ENCODE measurements at regions not wholly inside any gene's neighbourhood (a gene's known extent, or its start where the extent isn't known, plus 50 kb on each side); places are given as distances from the start of the nearest gene placed in this dataset.

DNA sequence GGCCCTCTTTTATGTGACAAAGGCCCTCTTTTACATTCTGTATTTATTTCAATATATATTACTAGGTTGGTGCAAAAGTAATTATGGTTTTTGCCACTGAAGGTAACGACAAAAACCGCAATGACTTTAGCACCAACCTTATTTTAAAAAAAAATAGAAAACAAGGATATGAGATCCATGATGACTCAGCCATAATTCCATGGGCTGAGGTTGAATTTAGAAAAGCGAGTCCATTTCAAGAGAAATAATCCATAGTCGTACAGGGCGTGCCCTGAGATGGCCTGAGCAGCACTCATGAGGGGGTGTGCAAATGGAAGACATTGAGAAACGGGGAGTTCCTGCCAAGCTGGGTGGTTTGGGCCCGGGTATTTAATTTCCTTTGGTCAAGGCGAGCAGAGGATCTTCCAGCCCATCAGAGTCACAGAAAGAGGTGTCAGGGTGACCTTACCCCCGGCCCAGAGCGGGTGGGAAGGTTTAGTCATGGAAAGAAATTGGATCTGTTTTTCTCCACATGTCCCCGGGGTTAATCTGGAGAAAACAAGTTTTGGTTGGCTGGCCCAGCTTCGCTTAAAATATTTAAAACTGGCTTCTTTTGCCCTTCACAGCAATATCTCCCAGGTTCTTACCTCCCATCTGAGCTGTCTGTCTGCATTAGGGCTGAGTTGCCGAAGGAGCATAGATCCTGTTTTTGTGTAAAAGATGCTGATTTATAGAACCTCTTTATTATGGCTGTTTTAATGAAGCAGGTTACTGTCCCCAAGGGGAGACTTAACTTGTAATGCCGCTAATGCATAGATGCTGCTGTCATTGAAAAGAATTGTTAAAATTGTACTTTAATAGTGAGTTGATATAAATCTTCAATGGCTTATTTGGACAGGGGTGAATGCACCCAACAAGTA is 255.6 kb downstream of the PREX1 start:
- no peak for DNase-seq (ENCODE audit: low read depth)

DNA sequence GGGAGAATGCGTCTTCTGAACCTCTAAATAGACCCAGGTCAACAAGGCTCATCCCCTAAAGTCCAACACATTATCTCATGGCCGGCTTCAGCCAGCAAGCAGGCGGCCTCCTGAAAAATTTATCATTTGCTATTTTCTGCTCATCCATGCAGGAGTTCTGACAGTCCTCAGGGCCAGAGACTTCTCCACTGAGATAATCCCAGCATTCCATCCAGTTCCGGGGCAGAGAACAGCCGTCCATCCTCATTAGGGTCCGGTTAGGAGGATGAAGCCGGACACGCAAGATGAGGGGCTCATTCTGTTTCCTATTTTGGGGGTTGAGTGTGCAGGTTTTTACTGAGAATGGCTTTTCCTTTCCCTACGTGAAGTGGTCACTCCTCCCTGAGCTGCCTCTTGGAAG is 258.1 kb downstream of the PREX1 start:
- no peak for DNase-seq (ENCODE audit: low read depth)

DNA sequence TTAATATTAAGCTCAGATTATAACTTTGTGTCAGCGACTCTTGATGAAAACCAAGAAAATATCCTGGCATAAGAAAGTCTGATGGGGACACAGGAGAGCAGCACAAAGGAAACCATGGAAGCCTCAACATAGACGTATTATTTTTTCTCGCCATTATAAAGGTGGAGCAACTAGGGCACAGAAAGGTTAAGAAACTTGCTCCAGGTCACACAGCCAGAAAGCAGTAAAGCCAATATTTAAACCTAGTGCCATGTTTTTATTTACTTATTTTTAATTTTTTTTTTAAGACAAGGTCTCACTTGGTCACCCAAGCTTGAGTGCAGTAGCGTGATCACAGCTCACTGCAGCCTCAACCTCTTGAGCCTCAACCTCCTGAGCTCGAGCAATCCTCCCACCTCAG is 259.3 kb downstream of the PREX1 start:
- DNase-seq (ENCODE audit: low read depth) = no peak

DNA sequence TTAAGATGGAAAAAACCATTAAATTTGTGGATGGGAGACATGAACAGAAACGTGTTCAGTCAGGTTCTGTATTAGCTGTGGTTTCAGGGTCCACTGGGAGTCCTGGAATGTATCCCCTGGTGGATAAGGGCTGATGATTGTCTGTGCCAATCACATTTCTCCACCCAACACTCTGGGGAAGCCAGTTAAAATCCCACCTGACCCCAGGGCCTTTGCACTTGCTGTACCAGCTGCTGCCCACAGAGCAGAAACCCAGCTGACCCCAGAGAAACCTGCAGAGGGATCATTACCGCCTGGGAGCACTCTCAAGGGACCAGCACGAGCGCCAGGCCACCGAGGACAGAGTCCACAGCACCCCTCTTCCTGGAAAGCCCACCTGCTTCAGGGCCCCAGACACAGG is 260.7 kb downstream of the PREX1 start:
- DNase-seq (ENCODE audit: low read depth) = no peak

DNA sequence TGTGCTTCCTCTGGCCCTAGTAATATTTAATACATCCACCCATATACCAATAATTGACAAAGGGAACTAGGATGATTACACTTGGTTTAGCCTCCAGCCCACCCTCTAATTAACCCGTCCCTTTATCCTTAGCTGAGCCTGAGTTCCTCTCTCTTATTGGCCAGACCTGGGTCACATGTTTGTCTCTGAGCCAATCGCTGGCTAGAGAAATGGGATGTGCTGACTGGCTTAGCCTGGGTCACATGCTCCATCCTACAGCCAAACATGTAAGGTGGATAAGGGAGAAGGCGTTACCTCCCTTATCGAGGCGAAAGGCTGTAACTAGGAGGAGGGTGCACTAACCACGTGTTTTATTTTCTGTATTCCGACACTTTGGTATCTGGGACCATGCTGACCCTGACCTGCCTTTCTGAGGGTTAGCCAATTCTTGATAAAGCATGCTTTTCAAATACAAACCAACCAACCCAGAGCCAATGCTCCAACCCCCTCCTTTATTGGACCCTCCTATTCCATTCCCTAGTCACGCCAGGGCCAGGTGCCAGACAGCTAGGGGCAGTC is 262.7 kb downstream of the PREX1 start:
- DNase-seq (ENCODE audit: low read depth) = no peak

DNA sequence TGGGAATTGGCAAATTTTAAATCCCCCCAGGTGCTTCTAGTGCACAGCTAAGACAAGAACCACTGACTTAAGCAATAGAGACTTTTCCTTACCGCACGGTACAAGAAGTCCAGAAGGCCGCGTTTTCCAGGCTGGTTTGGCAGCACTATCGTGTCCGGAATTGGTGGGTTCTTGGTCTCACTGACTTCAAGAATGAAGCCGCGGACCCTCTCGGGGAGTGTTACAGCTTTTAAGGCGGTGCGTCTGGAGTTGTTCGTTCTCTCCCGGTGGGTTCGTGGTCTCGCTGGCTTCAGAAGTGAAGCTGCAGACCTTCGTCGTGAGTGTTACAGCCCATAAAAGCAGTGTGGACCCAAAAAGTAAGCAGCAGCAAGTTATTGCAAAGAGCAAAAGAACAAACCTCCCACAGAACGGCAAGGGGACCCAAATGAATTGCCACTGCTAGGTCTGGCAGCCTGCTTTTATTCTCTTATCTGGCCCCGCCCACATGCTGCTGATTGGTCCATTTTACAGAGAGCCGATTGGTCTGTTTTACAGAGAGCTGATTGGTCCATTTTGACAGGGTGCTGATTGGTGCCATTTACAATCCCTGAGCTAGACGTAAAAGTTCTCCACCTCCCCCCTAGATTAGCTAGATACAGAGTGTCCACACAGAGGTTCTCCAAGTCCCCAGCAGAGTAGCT is 264.5 kb downstream of the PREX1 start:
- no peak for DNase-seq (ENCODE audit: low read depth)

DNA sequence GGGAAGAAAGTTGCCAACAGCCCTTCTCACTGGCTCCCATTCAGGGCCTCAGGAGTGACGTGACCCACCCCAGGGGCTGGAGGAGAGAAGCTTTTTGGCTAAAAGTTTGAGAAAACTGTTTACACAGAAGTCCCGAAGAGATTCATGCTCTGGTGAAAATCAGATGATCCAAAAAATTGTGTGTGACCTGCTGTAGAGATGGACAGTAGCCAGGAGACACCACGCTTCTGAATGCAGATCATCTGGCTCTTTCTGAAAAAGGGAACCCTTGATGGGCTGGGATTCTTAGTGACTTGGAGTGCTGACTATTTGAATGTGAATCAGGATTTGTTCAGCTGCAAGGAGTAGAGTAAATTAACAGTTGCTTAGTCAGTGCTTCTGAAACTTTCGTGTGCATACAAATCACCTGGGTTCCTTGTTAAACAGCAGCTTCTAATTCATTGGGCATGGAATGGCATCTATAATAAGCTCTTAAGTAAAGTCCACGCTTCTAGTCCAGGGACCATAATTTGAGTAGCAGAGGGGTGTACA is 265.1 kb downstream of the PREX1 start:
- DNase-seq (ENCODE audit: low read depth) = no peak

DNA sequence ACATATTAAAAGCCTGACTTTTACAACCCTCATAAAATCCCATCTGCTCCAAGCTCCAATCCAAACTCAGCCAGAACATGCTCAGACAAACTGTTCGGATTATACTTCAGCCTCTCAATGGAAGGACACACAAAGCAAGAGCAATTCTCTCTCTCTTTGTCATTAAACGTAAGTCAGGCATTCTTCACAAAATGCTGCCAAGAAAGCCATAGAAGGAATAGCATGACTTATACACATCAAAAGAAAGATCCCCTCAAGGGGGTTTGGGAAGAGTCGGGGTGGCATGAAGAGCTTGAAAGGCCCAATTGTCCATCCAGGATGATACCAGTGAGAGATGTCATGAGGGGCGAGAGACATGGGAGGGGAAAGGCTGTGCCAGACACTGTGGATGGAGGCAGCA is 268.9 kb downstream of the PREX1 start:
- no peak for DNase-seq (ENCODE audit: low read depth)

DNA sequence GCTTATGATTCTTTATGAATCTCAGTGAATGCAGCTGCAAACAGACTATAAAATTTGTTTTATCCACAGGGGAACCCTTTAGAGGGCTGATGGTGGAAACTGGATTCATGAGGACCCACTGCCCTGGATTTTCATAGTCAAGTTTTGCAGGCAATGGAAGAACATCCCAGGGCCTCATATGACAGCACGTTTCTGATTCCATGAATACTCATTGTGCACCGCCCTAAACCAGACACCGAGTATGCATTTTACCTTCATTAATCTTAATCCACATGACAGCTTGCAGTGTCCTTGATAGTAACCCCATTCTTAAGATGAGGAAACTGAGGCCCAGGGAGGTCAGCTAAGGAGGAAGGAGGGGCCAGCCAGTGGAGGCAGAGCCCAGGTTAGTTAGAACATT is 270.4 kb downstream of the PREX1 start:
- DNase-seq (ENCODE audit: low read depth) = no peak

DNA sequence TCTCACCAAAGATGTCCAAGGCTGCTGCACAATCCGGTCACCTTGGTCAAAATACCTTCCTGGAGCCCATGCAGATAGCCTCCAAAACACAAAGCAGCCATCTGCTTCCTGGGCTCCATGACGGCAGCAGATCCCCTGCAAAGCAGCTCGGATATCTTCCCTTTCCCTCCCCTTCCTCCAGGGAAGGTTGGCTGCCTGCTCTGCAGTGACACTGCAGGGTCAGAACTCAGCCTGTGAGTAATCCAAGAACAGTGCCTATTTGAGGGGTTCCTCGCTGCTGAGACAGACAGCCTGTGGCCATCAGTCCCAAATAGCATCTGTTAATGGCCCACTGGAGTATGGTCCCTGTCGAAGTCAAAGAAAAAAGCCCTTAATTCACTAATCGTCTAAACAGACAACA is 270.8 kb downstream of the PREX1 start:
- DNase-seq (ENCODE audit: low read depth) = no peak

DNA sequence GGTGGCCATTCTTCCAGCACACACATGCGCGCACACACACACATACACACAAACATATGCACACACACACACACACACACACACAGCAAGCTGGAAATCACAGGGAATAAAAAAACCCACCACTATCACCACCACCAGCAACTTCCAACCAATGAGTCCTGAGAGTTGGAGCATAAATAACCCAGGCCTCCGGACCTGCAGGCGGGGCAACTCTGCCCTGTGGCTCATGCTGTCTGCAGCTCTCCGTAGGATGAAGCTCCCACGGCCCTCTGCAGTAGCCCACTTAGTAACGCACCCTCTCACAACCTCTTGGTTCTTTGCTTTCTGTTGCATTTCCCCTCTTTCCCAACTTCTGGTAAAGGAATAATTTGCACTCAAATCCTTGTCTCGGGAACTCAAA is 275.2 kb downstream of the PREX1 start:
- no peak for DNase-seq (ENCODE audit: low read depth)

DNA sequence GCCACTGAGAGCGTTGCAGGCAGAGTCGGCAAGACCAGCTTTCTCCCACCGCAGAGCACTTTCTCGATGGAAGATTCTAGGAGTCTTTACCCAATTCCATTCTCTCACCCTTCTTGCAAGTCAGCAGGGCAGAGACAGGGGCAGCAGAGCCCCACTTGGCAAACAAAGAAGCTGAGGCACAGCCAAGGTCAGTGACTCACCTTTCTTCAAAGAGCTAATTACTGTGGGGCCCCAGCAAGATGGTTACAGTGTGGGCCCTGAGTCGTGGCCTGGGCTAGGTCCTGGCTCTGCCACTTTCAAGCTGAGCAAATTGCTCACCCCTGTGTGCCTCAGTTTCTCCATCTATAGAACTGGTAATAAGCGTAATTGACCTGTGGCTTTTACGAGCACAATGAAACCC is 277.0 kb downstream of the PREX1 start:
- no peak for DNase-seq (ENCODE audit: low read depth)

DNA sequence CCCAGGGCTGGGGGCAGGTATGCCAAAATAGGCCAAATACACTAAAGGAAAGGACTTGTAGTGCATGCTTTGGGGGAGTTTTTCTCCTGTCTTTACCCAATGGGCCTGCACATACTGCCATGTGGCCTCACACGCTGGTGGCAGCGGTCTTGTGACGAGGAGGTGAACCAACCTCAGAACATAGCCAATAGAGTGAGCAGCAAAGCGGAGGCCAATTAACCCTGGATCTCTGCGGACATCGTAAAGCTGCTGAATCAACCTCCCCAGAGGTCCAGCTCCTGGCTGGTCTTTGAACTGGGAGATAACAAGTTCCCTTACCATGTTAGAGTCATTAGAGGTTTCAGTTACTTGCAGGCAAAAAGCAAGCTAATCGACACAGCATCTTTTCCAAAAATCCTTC is 280.1 kb downstream of the PREX1 start:
- no peak for DNase-seq (ENCODE audit: low read depth)

DNA sequence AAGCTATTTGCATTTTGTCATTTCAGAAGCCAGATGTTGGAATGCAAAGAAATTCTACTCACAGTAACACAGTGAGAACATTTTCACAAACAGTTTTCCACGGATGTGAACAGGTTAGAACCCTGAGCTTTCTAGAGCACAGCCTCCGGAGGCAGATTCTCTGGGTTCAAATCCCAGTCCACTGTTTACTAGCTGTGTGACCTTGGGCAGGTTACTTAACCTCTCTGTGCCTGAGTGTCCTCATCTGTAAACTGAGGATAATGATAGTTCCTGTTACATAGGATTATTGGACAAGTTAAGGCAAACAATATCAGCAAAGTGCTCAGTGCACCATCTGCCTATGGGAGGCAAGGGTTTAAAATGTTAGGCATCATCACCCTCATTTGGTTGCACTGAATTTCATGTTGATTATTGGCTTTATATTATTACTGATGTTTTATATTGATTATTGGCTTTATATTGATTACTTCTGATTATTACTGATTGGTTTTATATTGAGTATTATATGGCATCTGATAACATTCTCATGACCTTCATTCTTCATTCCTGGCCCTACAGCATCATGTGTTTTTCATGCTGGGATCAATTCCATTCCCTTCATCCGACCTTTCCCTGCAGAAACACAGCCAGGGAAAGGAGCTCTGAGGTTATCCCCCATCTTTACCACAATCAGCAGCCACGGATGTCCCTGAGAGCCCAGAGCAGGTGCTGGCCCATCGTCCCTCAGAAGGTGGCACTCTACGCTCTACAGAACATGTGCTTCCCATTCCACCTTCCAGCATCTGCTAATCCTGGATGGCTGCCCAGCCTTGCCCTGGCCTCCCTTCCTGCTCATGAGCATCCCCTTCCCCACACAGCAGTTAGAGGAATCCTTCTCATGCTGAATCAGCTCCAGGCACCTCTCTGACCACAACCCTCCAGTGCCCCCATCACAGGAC is 283.1 kb downstream of the PREX1 start:
- no peak for DNase-seq (ENCODE audit: low read depth)

DNA sequence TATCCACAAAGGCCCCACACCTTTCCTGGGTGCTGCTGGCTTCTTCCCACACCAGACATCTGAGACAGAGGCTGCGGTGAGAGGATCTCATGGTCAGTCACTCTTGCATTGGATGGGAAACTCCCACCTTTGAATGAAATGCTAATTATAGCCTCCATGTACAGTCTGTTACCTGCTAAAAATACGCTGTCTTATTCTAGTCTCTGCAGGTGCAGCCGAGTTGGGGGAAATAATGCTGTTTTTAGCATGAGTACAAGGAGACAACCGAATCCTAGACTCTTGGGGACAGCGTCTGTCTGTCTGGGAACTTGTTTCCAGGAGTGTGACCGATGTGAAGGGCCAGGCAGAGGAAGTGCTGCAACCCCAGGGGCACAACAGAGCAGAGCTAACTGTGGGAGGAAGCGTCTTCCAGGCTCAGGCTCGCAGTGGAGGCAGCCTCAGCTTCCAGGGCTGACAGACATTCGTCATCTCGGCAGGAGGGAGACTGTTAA is 286.2 kb downstream of the PREX1 start:
- DNase-seq (ENCODE audit: low read depth) = no peak

DNA sequence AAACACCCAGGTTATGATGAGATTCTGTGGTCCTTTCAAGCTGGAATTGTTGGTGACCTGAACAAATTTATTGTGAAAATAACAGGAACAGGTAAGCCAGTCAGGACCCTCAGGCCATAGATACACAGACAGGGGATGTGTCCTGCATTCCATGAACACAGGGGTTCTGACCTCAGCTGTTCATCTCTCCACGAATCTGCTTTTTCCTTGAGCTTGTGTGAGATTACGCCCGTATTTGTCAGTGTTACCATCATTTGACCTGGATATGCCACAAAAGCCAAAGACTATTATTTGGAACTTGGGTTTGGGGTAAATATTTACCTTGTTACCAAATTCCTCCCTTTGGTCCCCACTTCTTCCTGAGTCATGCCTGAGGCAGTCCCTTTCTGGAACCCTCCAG is 288.9 kb downstream of the PREX1 start:
- DNase-seq (ENCODE audit: low read depth) = no peak

DNA sequence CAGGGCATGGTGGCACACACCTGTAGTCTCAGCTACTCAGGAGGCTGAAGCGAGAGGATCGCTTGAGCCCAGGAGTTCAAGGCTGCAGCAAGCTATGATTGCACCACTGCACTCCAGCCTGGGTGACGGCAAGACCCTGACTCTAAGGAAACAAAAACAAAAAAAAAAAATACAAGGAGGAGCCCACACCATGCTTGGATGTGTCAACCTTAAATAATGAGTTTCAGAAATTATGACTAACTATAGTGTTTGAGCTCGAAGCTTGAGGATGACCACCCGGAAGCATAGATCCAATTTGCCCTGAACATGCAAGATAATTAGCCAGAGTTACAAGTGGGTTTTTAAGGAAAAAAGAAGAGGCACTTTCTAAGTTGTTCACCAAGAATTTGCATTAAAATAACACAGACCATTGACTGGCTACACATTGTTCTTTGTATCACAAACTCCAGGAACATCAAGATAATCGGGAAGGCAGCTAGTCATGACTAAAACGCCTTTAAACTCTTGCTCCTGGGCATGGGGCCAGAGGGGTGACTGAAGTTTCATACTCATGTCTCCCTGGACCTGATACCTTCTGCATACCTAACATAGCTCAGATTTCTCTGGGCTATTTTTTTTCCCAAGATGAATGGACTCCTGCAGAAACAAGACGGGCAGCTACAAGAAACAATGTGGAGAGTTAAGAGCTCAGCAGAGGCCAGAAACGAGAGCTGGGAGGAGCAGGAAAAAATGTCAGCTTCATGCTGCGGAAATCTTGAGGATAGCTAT is 289.6 kb downstream of the PREX1 start:
- DNase-seq (ENCODE audit: low read depth) = peak; percentile 82

DNA sequence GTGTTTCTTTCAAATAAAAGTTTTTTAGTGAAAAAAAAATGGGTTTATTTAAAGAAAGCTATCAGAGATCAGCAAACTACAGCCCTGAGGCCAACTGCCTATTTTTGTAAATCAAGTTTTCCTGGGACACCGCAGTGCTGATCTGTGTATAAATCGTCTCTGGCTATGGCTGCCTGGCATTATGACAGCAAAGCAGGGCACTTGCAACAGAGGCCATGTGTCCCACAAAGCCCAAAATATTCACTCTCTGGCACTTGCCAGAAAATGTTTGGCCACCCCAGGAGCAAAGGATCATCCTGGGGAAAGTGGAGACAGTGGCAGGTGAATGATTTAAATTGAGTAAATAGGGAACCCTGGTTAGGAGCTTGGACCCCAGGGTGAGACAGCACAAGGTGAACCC is 291.6 kb downstream of the PREX1 start:
- no peak for DNase-seq (ENCODE audit: low read depth)

DNA sequence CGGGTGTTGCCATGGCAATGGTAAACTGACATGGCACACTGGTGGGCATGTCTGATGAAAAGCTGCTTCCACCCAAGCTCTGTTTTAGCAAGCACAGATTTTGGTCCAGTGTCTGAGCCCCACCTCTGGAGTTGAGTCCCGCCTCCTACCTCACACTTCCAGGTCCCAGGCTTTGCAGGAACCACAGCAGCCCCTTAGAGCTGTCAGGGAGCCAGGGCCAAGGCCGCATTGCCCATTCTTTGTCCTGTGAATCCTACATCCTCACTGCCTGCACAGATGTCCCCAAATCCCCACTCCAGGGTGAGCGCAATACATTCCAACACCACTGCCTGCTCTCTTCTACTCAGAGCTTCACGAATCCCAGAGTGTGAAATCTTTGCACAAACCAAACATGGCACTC is 292.2 kb downstream of the PREX1 start:
- no peak for DNase-seq (ENCODE audit: low read depth)

DNA sequence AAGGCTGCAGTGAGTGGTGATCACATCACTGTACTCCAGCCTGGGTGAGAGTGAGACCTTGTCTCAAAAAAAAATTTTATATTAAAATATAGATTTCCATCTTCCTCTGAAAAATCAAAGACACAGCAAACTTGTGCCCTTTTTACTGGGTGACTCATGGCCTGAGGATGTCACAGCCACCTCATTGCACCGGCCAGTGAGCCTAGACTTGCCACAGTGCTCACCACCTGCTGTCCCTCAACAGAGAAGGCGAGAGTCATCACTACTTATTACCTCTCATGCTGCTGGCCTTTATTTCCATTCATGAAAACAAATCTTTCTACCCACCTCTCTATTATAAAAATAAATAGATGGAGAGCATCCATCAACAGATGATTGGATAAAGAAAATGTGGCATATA is 295.8 kb downstream of the PREX1 start:
- no peak for DNase-seq (ENCODE audit: low read depth)

DNA sequence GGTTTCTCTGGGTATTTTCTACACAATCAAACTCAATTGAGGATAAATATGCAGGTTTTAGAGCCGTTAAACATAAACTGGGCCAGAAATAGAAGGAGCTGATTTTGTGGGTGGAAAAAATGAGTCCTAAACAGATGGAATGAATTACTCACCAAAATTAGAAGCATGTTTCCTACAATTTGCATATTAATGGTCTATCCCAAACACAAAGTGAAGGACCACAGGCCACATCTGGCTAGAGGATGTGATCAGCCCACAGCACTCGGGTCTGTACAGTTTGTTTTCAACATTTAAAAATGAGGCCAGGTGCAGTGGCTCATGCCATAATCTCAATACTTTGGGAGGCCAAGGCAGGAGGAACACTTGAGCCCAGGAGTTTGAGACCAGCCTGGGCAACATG is 296.3 kb downstream of the PREX1 start:
- DNase-seq (ENCODE audit: low read depth) = peak; percentile 21
